Endothelial cell of umbilical vein (primary cell): ENCODE measurements at regions not wholly inside any gene's neighbourhood (a gene's known extent, or its start where the extent isn't known, plus 50 kb on each side); places are given as distances from the start of the nearest gene placed in this dataset.

Source experiments
- BruUV-seq: library from RNA; stranded (reverse); fragments of 400-500 nt; replicated peaks from 2 replicates; lab custom pipeline; 2021; lab: Mats Ljungman, UMichigan
- CTCF ChIA-PET: fragments of 300-600, 350-600 bp; sonication (Branson Sonifier 250); formaldehyde crosslinking; loops from one replicate; lab custom pipeline; 2021; ENCODE audit warnings: antibody characterized with exemption, inconsistent platforms; lab: Charles Lee
- POLR2A ChIA-PET: fragments of 300-600, 350-600 bp; sonication (Branson Sonifier 250); formaldehyde crosslinking; loops from one replicate; lab custom pipeline; 2021; ENCODE audit warnings: antibody characterized with exemption, inconsistent platforms; lab: Charles Lee
- DNase-seq: peaks from one replicate; pipeline ENCODE4 v3.0.0-alpha.2; 2011; ENCODE audit warnings: low read depth, low spot score
- FAIRE-seq: peaks from 2 replicates; lab custom pipeline; 2011; peaks lifted over from hg19 to GRCh38; lab: Jason Lieb, UNC
- H2AFZ ChIP-seq: 2 replicates; pipeline ENCODE4 v1.6.0; 2012; ENCODE audit warnings: low read depth, low read length, control low read depth, inconsistent platforms
- H3K27ac ChIP-seq: 2 replicates; pipeline ENCODE4 v1.5.1; 2011; ENCODE audit warnings: low read depth, mild to moderate bottlenecking, control low read depth, low read length, moderate library complexity; ENCODE audit not compliant: insufficient read depth
- H3K27me3 ChIP-seq, 2 experiments: 2 replicates each; pipeline versions ENCODE4 v1.6.0 to v1.6.1; 2011; ENCODE audit warnings: low read length in 2 of 2, mixed read lengths in 1 of 2; ENCODE audit not compliant: control insufficient read depth in 2 of 2, insufficient read depth in 2 of 2
- H3K36me3 ChIP-seq, 2 experiments: 2 replicates in 1 of 2; 3 replicates in 1 of 2; pipeline ENCODE4 v1.5.1; 2011; ENCODE audit warnings: low read length in 2 of 2, mild to moderate bottlenecking in 1 of 2, moderate library complexity in 1 of 2; ENCODE audit not compliant: control insufficient read depth in 2 of 2, insufficient read depth in 2 of 2; ENCODE audit errors: extremely low read depth in 1 of 2
- H3K4me1 ChIP-seq: 3 replicates; pipeline ENCODE4 v1.5.1; 2011; ENCODE audit warnings: mild to moderate bottlenecking, low read length; ENCODE audit not compliant: control insufficient read depth, insufficient read depth; ENCODE audit errors: extremely low read depth
- H3K4me2 ChIP-seq: 2 replicates; pipeline ENCODE4 v1.6.1; 2011; ENCODE audit warnings: low read length, control low read depth, mixed read lengths; ENCODE audit not compliant: insufficient read depth
- H3K4me3 ChIP-seq, 3 experiments: fragments of 200-600 bp in 1 of 3; sonication (generic), shearing (Covaris generic) in 1 of 3; replicated peaks in 1 of 3; 2 replicates each; pipeline ENCODE4 v1.5.1; 2011 to 2016; ENCODE audit warnings: control low read depth in 3 of 3, low read length in 3 of 3, mild to moderate bottlenecking in 2 of 3, inconsistent platforms in 1 of 3, low read depth in 1 of 3, moderate library complexity in 1 of 3; ENCODE audit not compliant: insufficient read depth in 1 of 3
- H3K79me2 ChIP-seq: 2 replicates; pipeline ENCODE4 v1.6.0; 2012; ENCODE audit warnings: low read length, inconsistent platforms; ENCODE audit not compliant: control insufficient read depth, insufficient read depth
- H3K9ac ChIP-seq: replicated peaks from 2 replicates; pipeline ENCODE3; 2011; ENCODE audit warnings: low read length, control low read depth; ENCODE audit not compliant: insufficient read depth; ENCODE audit errors: extremely low read depth
- H3K9me1 ChIP-seq: replicated peaks from 3 replicates; pipeline ENCODE4 v1.6.0; 2011; ENCODE audit warnings: mild to moderate bottlenecking, low read length; ENCODE audit not compliant: control insufficient read depth, insufficient read depth; ENCODE audit errors: extremely low read depth
- H3K9me3 ChIP-seq: replicated peaks from 2 replicates; pipeline ENCODE4 v1.5.1; 2012; ENCODE audit warnings: low read length, inconsistent platforms; ENCODE audit not compliant: control insufficient read depth, insufficient read depth
- H4K20me1 ChIP-seq: replicated peaks from 2 replicates; pipeline ENCODE3; 2011; ENCODE audit warnings: mild to moderate bottlenecking, low read length; ENCODE audit not compliant: control insufficient read depth, insufficient read depth; ENCODE audit errors: extremely low read depth
- CTCF ChIP-seq, 2 donors: IDR thresholded peaks; 1 replicate in 1 of 2; 2 replicates in 1 of 2; pipeline ENCODE4 v1.5.1; 2011; ENCODE audit warnings: low read length in 2 of 2, mild to moderate bottlenecking in 2 of 2, moderate library complexity in 2 of 2, control low read depth in 1 of 2, inconsistent platforms in 1 of 2, low read depth in 1 of 2; ENCODE audit not compliant: insufficient read depth in 1 of 2; ENCODE audit errors: extremely low read depth in 1 of 2
- EZH2 ChIP-seq: IDR thresholded peaks from 2 replicates; pipeline ENCODE4 v1.6.1; 2012; ENCODE audit warnings: borderline replicate concordance, low read depth, mild to moderate bottlenecking, moderate library complexity, low read length, inconsistent platforms; ENCODE audit not compliant: severe bottlenecking
- GATA2 ChIP-seq: IDR thresholded peaks from 2 replicates; pipeline ENCODE4 v1.7.0; 2011; ENCODE audit warnings: low read depth, mild to moderate bottlenecking, moderate library complexity, mixed read lengths, low read length; ENCODE audit not compliant: insufficient read length, insufficient read depth
- JUN ChIP-seq: IDR thresholded peaks from 2 replicates; pipeline ENCODE4 v1.6.1; 2011; ENCODE audit warnings: borderline replicate concordance, low read depth; ENCODE audit not compliant: insufficient read length, insufficient read depth
- MAX ChIP-seq: IDR thresholded peaks from 2 replicates; pipeline ENCODE4 v1.6.1; 2011; ENCODE audit not compliant: insufficient read depth, insufficient read length
- MYC ChIP-seq: IDR thresholded peaks from one replicate; pipeline ENCODE4 v1.6.1; 2011; ENCODE audit warnings: mild to moderate bottlenecking, low read depth, low read length
- POLR2A ChIP-seq: IDR thresholded peaks from 2 replicates; pipeline ENCODE4 v1.6.1; 2012; ENCODE audit warnings: low read depth, mild to moderate bottlenecking, control low read depth, low read length
- POLR2AphosphoS5 ChIP-seq: IDR thresholded peaks from 2 replicates; pipeline ENCODE4 v1.6.1; 2012; ENCODE audit warnings: low read depth, mild to moderate bottlenecking, control low read depth, low read length, moderate library complexity; ENCODE audit not compliant: insufficient read depth
- dilution Hi-C: fragments of 300-500 bp; cut with MboI; formaldehyde crosslinking; loops from one replicate; pipeline ENCODE4 v1.15.0; 2019; ENCODE audit warnings: low sequenced_read_pairs; ENCODE audit not compliant: extremely low pct_ligation_motif_present
- intact Hi-C: fragments of 100-400 bp; cut with micrococcal nuclease; formaldehyde crosslinking; loops from one replicate; pipeline ENCODE4 v1.10.0; 2022

DNA sequence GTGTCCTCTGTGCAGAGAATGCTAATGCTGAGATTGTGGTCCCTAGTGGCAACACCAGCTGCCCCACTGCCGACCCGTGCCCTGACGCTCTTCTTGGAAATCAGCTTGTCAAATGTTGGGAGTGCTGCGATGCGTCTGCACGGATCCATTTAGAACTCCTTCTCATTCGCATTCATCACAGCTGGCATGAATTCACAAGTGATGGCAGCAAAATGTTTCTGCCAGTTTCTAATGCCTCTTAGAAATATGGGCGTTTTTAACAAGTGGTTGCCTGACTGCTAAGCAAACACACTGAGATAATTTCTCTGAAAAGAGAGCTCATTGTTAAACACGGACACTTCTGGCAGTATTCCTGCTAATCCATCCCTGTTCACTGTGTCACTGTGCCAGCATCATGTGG lies 131.9 kb upstream of the KCNJ6 start:
- no peaks in the 10 kb centered on the region for H4K20me1 ChIP-seq
- intact Hi-C loops, result no loop called here
- peaks cover 0 to 1% of the 10 kb centered on the region in 2 experiments for H3K27me3 ChIP-seq
- no peak overlapping the region for H2AFZ ChIP-seq
- H3K9me1 ChIP-seq, result no peaks in the 10 kb centered on the region
- no peak overlapping the region for H3K4me2 ChIP-seq
- no peak overlapping the region for H3K4me3 ChIP-seq
- no peak overlapping the region for H3K9ac ChIP-seq
- dilution Hi-C loops, result no loop called here
- no TSS peak for BruUV-seq
- ChIA-PET POLR2A (no interaction called here), CTCF (interaction anchor here (1.2 to 1.5 kb wide), 2 partner anchors 11 to 35 kb away, joined by 3 to 8 read pairs; no protein-coding TSS in a partner anchor)
- no peaks in the 10 kb centered on the region for H3K9me3 ChIP-seq
- no peaks in the 10 kb centered on the region for H3K36me3 ChIP-seq
- no peak for FAIRE-seq
- H3K79me2 ChIP-seq, result no peaks in the 10 kb centered on the region
- H3K4me1 ChIP-seq, result no peaks in the 10 kb centered on the region
- no peak for DNase-seq
- H3K27ac ChIP-seq, result no peak overlapping the region
- TF ChIP-seq GATA2, result no peak
- no peak for TF ChIP-seq EZH2
- TF ChIP-seq MYC, result no peak
- no peak for TF ChIP-seq POLR2A
- no peak for TF ChIP-seq CTCF (IDR thresholded peaks at IDR 0.05; ENCODE audit: extremely low read depth in 1 of 2, insufficient read depth in 1 of 2, low read depth in 1 of 2, low read length in 2 of 2)
- no peak for TF ChIP-seq POLR2AphosphoS5
- TF ChIP-seq MAX, result no peak
- no peak for TF ChIP-seq JUN
